Fibroblast of skin of left biceps (primary cell): ENCODE measurements at regions not wholly inside any gene's neighbourhood (a gene's known extent, or its start where the extent isn't known, plus 50 kb on each side); places are given as distances from the start of the nearest gene placed in this dataset.

Experiments used
- DNase-seq, 2 experiments: peaks; one replicate each; pipeline ENCODE4 v3.0.0-alpha.2; 2013; ENCODE audit warnings: low read depth in 2 of 2

DNA sequence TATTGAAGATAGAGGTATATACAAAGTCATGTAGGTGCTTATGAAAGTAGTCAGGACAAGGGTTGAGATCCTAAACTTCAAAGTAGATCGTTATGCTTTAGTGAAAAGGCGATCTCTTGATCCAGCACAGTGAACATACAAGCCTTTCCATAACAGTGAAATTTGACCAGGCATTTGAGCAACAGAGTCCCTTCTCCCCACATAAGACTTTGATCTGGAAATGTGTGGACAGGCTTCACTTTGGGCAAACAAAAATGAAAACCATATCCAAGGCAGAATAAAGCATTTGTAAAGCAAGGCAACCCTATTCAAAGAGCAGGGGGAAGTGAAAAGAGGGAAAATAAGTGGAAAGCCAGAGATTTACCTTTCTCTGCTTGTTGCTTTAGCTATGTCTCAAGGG is 311.9 kb upstream of the SORCS1 start:
- no peak for DNase-seq

GRCh38 chr10:107474650-107475049 is 310.1 kb upstream of the SORCS1 start:
- DNase-seq, result no peak

- DNase-seq, result no peak
These were observed 308.7 kb upstream of the SORCS1 start for GRCh38 chr10:107473225-107473624.

- no peak for DNase-seq
These were observed 307.4 kb upstream of the SORCS1 start for GRCh38 chr10:107471911-107472310.

GRCh38 chr10:107453561-107453960 is 289.1 kb upstream of the SORCS1 start:
- DNase-seq, result no peak

GRCh38 chr10:107451047-107451446 is 286.5 kb upstream of the SORCS1 start:
- no peak for DNase-seq

DNA sequence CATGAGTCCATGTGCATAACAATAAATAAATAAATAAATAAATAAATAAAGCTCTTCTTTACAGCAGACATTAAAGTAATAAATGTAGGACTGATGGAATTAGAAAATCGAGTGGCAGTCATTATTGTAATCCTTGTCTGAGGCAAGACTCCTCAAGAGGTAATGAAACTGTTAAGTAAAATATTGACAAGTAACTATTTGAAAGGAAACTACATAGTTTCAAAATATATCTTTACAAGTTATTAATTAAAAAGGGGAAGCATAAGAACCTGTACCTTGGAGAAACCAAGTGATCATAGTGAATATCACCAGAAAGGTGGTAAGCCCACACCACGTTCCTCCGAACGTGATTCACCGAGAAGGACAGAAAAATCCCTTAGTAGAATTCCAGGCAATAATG is 285.6 kb upstream of the SORCS1 start:
- no peak for DNase-seq

- DNase-seq, result no peak
These were observed 279.9 kb upstream of the SORCS1 start for GRCh38 chr10:107444443-107444842.

DNA sequence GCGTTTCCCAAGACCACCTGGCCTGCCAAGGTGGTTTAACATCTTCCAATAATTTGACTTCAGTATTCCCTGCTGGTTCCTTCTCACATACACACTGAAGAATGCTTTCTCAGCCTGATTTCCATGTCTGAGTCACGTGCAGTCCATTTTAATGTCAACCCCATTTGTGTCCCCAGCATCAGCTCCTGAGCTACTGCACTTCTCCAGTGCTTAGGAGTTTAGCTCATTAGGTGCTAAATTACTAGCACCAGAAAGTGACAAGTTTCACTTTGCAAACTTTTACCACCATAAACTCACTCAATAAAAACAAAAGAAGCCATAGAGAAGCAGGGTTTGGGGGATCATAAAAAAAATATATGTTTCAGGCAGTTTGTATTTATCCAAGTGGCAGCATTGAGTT is 279.3 kb upstream of the SORCS1 start:
- DNase-seq, result no peak

GRCh38 chr10:107443326-107443725 is 278.8 kb upstream of the SORCS1 start:
- no peak for DNase-seq

DNA sequence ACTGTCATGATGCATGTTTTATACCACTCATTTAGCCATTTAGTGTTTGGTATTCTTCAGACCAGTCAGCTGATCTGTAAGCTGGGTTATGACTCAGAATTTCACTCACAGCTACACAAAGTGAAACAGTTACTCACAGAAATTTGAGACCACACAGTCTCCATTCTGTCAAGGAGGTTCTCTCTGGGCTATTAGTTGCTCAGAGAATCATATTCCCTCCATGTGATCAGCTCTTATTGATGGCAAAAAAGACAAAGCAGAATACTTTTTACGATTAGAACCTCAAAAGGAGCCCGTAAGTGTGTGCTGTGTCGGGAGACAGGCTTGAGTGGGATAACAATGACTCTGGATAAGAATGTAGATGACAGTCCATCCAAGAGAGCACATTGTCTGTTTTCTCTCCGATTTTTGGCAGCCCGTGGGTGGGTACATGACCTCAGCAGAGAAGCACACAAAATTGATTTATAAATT is 277.6 kb upstream of the SORCS1 start:
- no peak for DNase-seq

- DNase-seq, result no peak
These were observed 276.2 kb upstream of the SORCS1 start for GRCh38 chr10:107440741-107441140.

GRCh38 chr10:107437921-107438320 is 273.4 kb upstream of the SORCS1 start:
- DNase-seq, result no peak

DNA sequence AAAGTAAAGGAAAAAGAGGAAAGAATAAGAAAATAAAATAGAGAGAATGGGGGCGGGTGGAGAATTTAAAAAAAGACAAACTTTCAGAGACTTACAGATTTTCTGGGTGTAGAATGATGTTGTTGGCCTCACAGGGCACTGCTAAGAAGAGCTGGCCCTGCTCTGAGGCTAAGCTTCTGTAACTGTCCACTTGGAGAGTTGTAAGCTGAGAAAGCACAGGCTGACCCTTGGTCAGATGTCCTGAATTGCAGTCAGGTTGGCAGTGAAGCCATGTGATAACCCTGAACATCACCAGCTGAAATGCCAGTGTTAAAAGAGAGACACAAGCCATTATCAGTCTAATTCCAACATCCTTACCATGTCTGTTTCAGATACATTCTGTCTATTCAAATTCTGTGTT is 272.1 kb upstream of the SORCS1 start:
- no peak for DNase-seq

DNA sequence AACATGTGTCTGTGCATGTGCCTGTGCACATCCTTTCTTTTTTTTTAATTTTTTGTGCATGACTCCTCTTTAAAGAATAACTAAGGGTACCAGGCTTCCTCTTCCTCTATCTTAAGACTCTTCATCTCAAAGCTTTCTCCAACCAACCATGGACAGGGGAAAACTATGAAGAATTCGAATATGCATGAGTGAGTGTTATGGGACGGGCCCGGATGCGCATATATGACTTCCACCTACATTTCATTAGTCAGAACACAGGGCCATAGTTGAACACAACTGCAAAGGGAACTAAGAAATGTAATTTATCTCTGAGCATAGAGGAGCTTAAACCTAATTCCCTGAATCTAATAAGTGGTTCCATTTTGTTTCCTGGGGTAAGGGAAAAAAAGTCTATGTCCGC is 270.3 kb upstream of the SORCS1 start:
- no peak for DNase-seq

- DNase-seq, result no peak
These were observed 269.7 kb upstream of the SORCS1 start for GRCh38 chr10:107434201-107434600.

DNA sequence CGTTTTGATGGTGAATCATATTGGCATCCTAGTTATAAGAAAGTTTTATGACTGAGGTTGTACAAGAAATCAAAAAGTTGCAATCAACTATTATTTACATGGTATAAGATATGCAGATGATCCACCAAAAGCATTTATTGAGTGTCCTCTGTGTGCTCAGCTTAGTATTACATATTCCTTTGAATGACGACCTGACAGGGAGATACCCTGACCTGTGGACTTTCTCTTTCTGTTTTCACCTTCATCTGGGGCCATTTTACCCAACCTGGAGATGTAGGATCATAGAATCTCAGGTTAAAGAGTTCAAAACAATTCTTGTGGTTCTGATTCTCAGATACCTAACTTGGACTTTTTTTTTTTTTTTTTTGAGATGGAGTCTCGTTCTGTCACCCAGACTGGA is 269.1 kb upstream of the SORCS1 start:
- no peak for DNase-seq

DNA sequence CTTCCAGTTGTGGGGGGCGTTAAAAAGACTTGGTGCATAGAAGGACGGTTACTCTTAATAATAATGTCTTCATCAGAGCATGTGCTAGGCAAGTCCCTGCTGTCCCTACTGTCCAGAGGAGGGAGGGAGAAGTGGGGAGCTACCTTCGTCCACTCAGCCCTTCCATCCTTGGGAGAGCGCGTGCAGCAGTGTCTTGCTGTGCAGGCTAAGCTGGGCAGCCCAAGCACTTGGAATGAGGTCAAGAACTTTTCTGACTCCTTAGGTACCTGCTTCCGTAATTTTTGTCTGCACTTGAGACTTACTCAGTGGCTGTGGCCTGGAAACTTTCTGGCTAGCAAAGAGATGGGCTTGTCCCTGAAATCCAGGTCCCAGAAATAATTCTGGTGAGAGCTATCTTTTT is 265.9 kb upstream of the SORCS1 start:
- DNase-seq, result no peak

GRCh38 chr10:107427016-107427415 is 262.5 kb upstream of the SORCS1 start:
- DNase-seq, result no peak

DNA sequence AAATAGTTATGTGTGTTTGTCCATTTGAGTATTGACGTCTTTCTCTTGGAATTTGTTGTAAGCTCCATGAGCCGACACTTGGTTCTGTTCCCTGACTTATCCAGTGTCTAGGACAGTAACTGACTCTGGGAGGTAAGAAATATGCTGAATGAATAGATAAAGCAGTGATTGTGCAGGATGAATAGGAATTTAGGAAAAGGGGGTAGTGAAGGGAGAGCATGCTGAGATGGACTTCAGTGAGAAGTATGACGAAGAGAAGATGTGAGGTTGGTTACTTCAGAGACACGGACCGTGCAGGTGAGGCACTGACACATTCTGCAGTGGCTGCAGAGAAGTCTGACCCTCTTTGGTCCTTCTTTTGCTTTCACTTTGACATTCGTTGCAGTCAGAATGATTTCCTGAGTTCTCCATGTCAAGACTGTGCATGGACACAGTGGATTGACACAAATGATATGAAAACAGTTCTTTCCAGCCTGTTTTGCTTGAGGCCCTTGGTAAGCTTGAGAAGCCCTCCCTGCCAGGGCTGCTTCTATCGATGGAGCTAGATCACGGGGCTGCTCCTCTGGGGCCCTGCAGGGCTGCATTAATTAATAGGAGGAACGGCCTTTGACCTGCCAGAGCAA is 261.5 kb upstream of the SORCS1 start:
- DNase-seq, result no peak

DNA sequence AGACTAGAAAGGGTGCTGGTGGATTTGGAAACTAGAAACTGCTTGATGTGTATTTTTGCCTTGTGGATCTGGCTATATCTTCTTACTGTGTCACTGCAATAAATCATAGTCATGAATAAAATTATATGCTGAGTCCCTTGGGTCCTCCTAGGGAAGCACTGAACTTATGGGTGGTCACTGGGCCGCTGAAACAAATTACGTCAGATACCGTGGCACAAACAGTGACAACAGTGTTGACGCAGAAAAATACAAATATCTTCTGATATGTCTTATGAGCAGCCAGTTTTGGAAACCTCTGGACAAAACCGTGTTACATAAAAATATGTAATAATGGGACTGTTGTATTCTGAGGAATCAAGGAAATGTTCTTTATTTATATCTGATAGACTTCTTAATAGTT is 260.1 kb upstream of the SORCS1 start:
- DNase-seq, result no peak

GRCh38 chr10:107423903-107424302 is 259.4 kb upstream of the SORCS1 start:
- no peak for DNase-seq

- DNase-seq, result no peak
These were observed 258.2 kb upstream of the SORCS1 start for GRCh38 chr10:107422681-107423080.

- DNase-seq, result no peak
These were observed 255.7 kb upstream of the SORCS1 start for GRCh38 chr10:107420196-107420595.
